ENCODE measurements at regions not wholly inside any gene's neighbourhood (a gene's known extent, or its start where the extent isn't known, plus 50 kb on each side); places are given as distances from the start of the nearest gene placed in this dataset.

DNA sequence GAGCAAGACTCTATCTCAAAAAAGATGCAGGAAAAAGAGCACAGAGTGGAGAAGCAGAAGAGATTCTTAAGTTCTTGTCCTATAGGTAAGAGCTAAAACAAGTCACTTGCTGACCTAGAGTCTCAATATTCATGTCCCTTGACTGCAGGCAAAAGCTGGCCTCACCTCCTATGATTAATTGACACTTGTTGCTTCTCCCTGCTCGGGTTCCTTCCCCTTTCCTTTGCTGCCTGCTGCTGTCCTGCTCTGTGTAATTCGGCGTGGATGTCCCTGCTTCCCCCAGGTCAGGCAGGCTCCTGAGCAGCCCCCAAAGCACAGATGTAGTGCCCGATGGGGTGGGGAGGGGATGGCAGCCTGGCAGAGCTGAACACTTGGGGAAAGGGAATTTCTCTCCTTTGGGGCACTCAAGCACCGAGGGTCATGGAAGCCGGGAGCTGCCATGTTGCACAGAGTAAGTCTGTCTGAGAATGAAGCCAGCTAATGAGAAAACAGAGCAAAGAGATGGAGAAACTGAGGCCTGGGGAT, 60.8 kb upstream of the NUP50 start:
- TF ChIP-seq CTCF (IDR thresholded peaks at IDR 0.05) (no peak), EP300 (IDR thresholded peaks at IDR 0.05) (no peak), POLR2AphosphoS5 (IDR thresholded peaks at IDR 0.05) (no peak), POLR2A (IDR thresholded peaks at IDR 0.05; ENCODE audit: low read depth) (no peak)
